K562 (cell line): ENCODE measurements at regions not wholly inside any gene's neighbourhood (a gene's known extent, or its start where the extent isn't known, plus 50 kb on each side); places are given as distances from the start of the nearest gene placed in this dataset.

Source experiments
- ATAC-seq: fragments of 200-7000 bp; cut with Tn5 transposase; 3 replicates; pipeline ENCODE4 v1.9.1; 2020; ENCODE audit warnings: moderate library complexity
- BruUV-seq: library from RNA; stranded (reverse); fragments of 400-500 nt; replicated peaks from 2 replicates; lab custom pipeline; 2021; lab: Mats Ljungman, UMichigan
- CTCF ChIA-PET: fragments of 300-600 bp; formaldehyde crosslinking; extraction: SDS; loops from one replicate; lab custom pipeline; 2021; ENCODE audit warnings: low intra/inter-chr PET ratio; lab: Yijun Ruan, JAX
- POLR2A ChIA-PET: fragments of 300-600, 350-650 bp; sonication (Branson Sonifier 250); formaldehyde crosslinking; extraction: SDS; loops from one replicate; lab custom pipeline; 2021; ENCODE audit warnings: antibody characterized with exemption, inconsistent platforms; lab: Yijun Ruan, JAX
- DNase-seq, 4 experiments: peaks; one replicate each; pipeline versions ENCODE4 v3.0.0 to v3.0.0-alpha.2; 2011 to 2018; ENCODE audit warnings: low spot score in 3 of 4, mixed read lengths in 3 of 4; ENCODE audit errors: extremely low read depth in 1 of 4
- FAIRE-seq: peaks from 2 replicates; lab custom pipeline; 2011; peaks lifted over from hg19 to GRCh38; lab: Jason Lieb, UNC
- H2AFZ ChIP-seq: 2 replicates; pipeline ENCODE4 v1.6.0; 2011; ENCODE audit warnings: low read depth, low read length, control low read depth, inconsistent platforms
- H3K27ac ChIP-seq: fragments of 200-600 bp; 3 replicates; pipeline ENCODE4 v1.8.0; 2011; ENCODE audit warnings: low read depth, mild to moderate bottlenecking, control low read depth, inconsistent platforms, low read length, moderate library complexity, mixed read lengths; ENCODE audit errors: extremely low read depth
- H3K27me3 ChIP-seq, 2 experiments: fragments of 300-600 bp in 1 of 2; 2 replicates in 1 of 2; 3 replicates in 1 of 2; pipeline versions ENCODE4 v1.6.0 to v1.8.0; 2011; ENCODE audit warnings: inconsistent platforms in 2 of 2, low read length in 2 of 2, mild to moderate bottlenecking in 1 of 2, mixed read lengths in 1 of 2, moderate library complexity in 1 of 2; ENCODE audit not compliant: control insufficient read depth in 2 of 2, insufficient read depth in 2 of 2
- H3K36me3 ChIP-seq: fragments of 300-600 bp; 3 replicates; pipeline ENCODE4 v1.8.0; 2011; ENCODE audit warnings: mild to moderate bottlenecking, low read length, inconsistent platforms; ENCODE audit not compliant: control insufficient read depth, insufficient read depth
- H3K4me1 ChIP-seq, 2 experiments: fragments of 200-600 bp in 1 of 2; replicated peaks in 1 of 2; 2 replicates in 1 of 2; 3 replicates in 1 of 2; pipeline versions ENCODE4 v1.5.1 to v1.8.0; 2011; ENCODE audit warnings: inconsistent platforms in 2 of 2, low read length in 2 of 2, mild to moderate bottlenecking in 1 of 2, mixed read lengths in 1 of 2, moderate library complexity in 1 of 2; ENCODE audit not compliant: control insufficient read depth in 2 of 2, insufficient read depth in 2 of 2
- H3K4me2 ChIP-seq: 2 replicates; pipeline ENCODE4 v1.6.1; 2011; ENCODE audit warnings: low read length, control low read depth, inconsistent platforms, mixed read lengths; ENCODE audit not compliant: insufficient read depth
- H3K4me3 ChIP-seq: fragments of 200-600 bp; sonication (generic), shearing (Covaris generic); 2 replicates; pipeline ENCODE4 v1.5.1; 2016; ENCODE audit warnings: control low read depth, inconsistent platforms
- H3K79me2 ChIP-seq: fragments of 200-600 bp; 3 replicates; pipeline ENCODE4 v1.8.0; 2011; ENCODE audit warnings: low read length, inconsistent platforms; ENCODE audit not compliant: control insufficient read depth, insufficient read depth
- H3K9ac ChIP-seq, 2 experiments: 2 replicates each; pipeline versions ENCODE4 v1.6.0 to v1.6.1; 2011; ENCODE audit warnings: low read depth in 2 of 2, low read length in 2 of 2, control low read depth in 1 of 2, inconsistent platforms in 1 of 2, mild to moderate bottlenecking in 1 of 2, mixed read lengths in 1 of 2; ENCODE audit not compliant: insufficient read depth in 1 of 2
- H3K9me1 ChIP-seq: one replicate; pipeline ENCODE4 v1.6.0; 2011; ENCODE audit warnings: inconsistent platforms, mild to moderate bottlenecking, low read length, moderate library complexity; ENCODE audit not compliant: control insufficient read depth, insufficient read depth
- H3K9me3 ChIP-seq: replicated peaks from 2 replicates; pipeline ENCODE4 v1.5.1; 2011; ENCODE audit warnings: low read depth, low read length, inconsistent platforms; ENCODE audit not compliant: control insufficient read depth, insufficient read depth
- H4K20me1 ChIP-seq: replicated peaks from 2 replicates; pipeline ENCODE4 v1.6.1; 2011; ENCODE audit warnings: low read length, inconsistent platforms, mixed read lengths; ENCODE audit not compliant: control insufficient read depth, insufficient read depth
- ARHGAP35 ChIP-seq: fragments of 450-650 bp; IDR thresholded peaks from 2 replicates; pipeline ENCODE4 v1.6.1; 2018; ENCODE audit not compliant: partially characterized antibody
- BMI1 ChIP-seq: fragments of 150-350 bp; IDR thresholded peaks from 2 replicates; pipeline ENCODE4 v1.6.1; 2014; ENCODE audit warnings: low read length
- MGA ChIP-seq: fragments of 450-650 bp; IDR thresholded peaks from 2 replicates; pipeline ENCODE4 v1.6.1; 2016; ENCODE audit warnings: mild to moderate bottlenecking, moderate library complexity
- POLR2B ChIP-seq: fragments of 450-650 bp; IDR thresholded peaks from 2 replicates; pipeline ENCODE4 v1.6.1; 2018; ENCODE audit warnings: low read depth; ENCODE audit not compliant: partially characterized antibody
- RAD51 ChIP-seq: fragments of 450-650 bp; IDR thresholded peaks from 2 replicates; pipeline ENCODE4 v1.7.1; 2016; ENCODE audit warnings: low read depth, mild to moderate bottlenecking, borderline replicate concordance
- SMC3 ChIP-seq: conservative IDR thresholded peaks from 2 replicates; pipeline ENCODE4 v1.6.1; 2011; ENCODE audit warnings: low read depth, low read length, improper control_type of control experiment; ENCODE audit not compliant: insufficient read depth
- SP2 ChIP-seq: IDR thresholded peaks from 2 replicates; pipeline ENCODE4 v1.6.1; 2011; ENCODE audit warnings: mild to moderate bottlenecking, low read depth, low read length, moderate library complexity; ENCODE audit not compliant: poor library complexity, severe bottlenecking; ENCODE audit errors: extremely low read depth
- ZBTB17 ChIP-seq: fragments of 450-650 bp; formaldehyde crosslinking; IDR thresholded peaks from 2 replicates; pipeline ENCODE4 v1.4.0; 2020; ENCODE audit warnings: mild to moderate bottlenecking
- ZNF644 ChIP-seq: fragments of 200-800 bp; sonication (Bioruptor generic); IDR thresholded peaks from 2 replicates; pipeline ENCODE4 v1.6.1; 2016; ENCODE audit warnings: low read depth, missing genetic modification characterization, missing compliant biosample characterization
- ZNF668 ChIP-seq: fragments of 250-450 bp; sonication (Bioruptor Pico); IDR thresholded peaks from 2 replicates; pipeline ENCODE4 v1.8.0; 2022; ENCODE audit warnings: mild to moderate bottlenecking, inconsistent platforms
- ZNF766 ChIP-seq: fragments of 200-800 bp; sonication (Bioruptor generic); conservative IDR thresholded peaks from 2 replicates; pipeline ENCODE4 v1.6.1; 2016; ENCODE audit warnings: missing genetic modification characterization, missing compliant biosample characterization
- WGBS: fragments of 100-300 bp; shearing (Covaris generic); methylation state at CpG from one replicate; pipeline ENCODE4 v1.1.6; 2016; ENCODE audit warnings: low coverage, mixed read lengths; ENCODE audit not compliant: insufficient coverage; ENCODE audit errors: missing lambda C conversion rate; 5-methylcytosine and 5-hydroxymethylcytosine counted together
- in situ Hi-C: fragments of 300-500 bp; cut with MboI; formaldehyde crosslinking; loops from 4 replicates; pipeline ENCODE4 v1.15.0; 2018; ENCODE audit warnings: inconsistent platforms, mixed read lengths
- intact Hi-C: fragments of 100-400 bp; cut with micrococcal nuclease; formaldehyde crosslinking; loops from 2 replicates; pipeline ENCODE4 v1.14.2; 2022

- TF ChIP-seq ZBTB17 (no peak), RAD51 (no peak)
These were observed 371.8 kb upstream of the NRSN1 start (continued) for GRCh38 chr6:23754197-23754596.

GRCh38 chr6:23775127-23775526 is 350.9 kb upstream of the NRSN1 start:
- 0% methylated on average over 5 of the region's 5 CpGs for WGBS
- Histone ChIP-seq H3K27me3 (no peaks in the 10 kb centered on the region), H3K4me1 (no peaks in the 10 kb centered on the region), H3K27ac (no peak overlapping the region), H3K4me3 (no peak overlapping the region), H2AFZ (no peak overlapping the region), H3K9ac (no peak overlapping the region), H4K20me1 (no peaks in the 10 kb centered on the region), H3K4me2 (no peak overlapping the region), H3K9me3 (peaks cover 4% of the 10 kb centered on the region; the same call in 1 of the 2 replicates), H3K79me2 (no peaks in the 10 kb centered on the region), H3K36me3 (no peaks in the 10 kb centered on the region), H3K9me1 (no peaks in the 10 kb centered on the region)
- CTCF ChIA-PET: no interaction called here
- FAIRE-seq (no peak), DNase-seq (no peak), ATAC-seq (no peak)
- BruUV-seq: no TSS peak
- intact Hi-C loops: no loop called here
- in situ Hi-C loops: no loop called here
- POLR2A ChIA-PET: no interaction called here
- no peak for TF ChIP-seq SMC3
- no peak for TF ChIP-seq BMI1
- TF ChIP-seq POLR2B: no peak
- no peak for TF ChIP-seq SP2
- TF ChIP-seq ZNF644 (tag): no peak
- TF ChIP-seq ZNF766: no peak
- no peak for TF ChIP-seq ZNF668 (CRISPR knock-in tag)
- no peak for TF ChIP-seq ARHGAP35
- no peak for TF ChIP-seq MGA
